8988T (cell line): ENCODE measurements at regions not wholly inside any gene's neighbourhood (a gene's known extent, or its start where the extent isn't known, plus 50 kb on each side); places are given as distances from the start of the nearest gene placed in this dataset.
"Not testable (repeated sequence)": the region's sequence is repeated elsewhere in the genome, so short reads cannot be mapped to it uniquely, and the experiment has no call there.

ENCODE experiments used
- DNase-seq: peaks from one replicate; pipeline ENCODE4 v3.0.0; 2011

DNA sequence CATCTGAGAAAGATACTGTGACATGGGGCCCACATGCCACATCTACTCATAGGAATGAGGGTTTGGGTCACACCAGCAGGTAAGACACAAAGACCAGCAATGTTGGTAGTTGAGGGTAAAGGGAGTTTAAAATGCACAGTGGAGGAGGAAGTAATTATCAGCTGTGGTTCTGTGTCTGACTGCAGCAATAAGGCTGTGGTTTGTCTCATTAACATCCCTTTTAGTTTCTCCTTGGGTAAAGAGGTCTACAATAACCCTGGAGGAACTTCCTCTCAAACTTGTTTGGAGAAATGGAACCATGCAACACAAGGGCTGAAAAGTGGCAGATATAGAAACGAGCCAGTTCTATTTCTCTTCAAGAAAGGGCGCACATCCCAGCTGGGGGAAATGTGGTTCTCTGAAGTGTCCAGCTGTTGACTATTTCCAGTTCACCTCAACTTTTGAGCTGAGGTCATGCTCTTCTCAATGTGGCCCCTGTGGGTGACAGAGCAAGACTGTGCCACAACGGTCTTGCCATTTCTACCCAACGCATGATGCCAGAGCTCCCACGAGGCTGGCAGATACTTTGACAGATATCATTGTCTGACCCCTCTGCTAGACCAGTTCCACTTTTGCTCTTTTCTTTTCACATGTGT lies 234.3 kb downstream of the SQOR start:
- no peak for DNase-seq

DNA sequence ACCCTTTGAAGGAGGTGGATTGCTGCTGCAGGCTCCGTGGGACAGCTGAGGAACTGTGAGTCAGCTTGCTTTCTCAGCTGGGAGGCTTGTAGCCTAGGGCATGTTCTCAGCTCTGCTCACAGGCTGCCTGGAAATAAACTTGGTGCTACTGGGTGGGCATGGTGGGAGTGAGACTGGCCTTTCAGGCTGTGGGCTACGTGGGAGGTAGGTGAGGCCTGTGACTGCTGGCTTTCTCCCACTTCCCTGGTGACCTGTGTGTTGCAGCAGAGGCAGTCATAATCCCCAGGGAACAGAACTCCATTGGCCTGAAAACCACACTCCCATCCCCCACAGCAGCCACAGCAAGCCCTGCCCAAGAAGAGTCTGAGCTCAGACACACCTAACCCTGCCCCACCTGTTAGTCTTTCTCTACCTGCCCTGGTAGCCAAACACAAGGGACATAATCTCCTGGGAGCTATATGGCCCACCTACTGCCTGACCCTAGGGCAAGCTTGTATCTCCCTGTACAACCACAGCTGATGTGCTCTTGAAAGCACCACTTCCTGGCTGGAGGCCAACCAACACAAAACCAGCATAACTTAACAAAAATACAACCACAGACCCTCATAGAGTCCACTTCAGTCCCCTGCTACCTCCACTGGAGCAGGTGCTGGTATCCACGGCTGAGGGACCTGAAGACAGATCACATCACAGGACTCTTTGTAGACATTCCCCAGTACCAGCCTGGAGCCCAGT lies 236.5 kb downstream of the SQOR start:
- no peak for DNase-seq

DNA sequence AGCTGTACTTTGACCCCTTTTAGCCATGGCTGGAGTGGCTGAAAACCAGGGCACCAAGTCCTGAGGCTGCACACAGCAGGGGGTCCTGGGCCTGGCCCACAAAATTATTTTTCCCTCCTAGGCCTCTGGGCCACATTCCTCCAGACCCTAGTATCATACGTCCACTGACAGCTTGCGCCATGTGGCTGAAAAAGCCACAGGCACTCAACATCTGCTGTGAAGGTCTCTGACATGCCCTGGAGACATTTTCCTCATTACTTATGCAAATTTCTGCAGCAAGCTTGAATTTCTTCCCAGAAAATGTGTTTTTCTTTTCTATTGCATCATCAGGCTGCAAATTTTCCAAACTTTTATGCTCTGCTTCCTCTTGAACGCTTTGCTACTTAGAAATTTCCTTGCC lies 239.0 kb downstream of the SQOR start:
- DNase-seq: no peak

DNA sequence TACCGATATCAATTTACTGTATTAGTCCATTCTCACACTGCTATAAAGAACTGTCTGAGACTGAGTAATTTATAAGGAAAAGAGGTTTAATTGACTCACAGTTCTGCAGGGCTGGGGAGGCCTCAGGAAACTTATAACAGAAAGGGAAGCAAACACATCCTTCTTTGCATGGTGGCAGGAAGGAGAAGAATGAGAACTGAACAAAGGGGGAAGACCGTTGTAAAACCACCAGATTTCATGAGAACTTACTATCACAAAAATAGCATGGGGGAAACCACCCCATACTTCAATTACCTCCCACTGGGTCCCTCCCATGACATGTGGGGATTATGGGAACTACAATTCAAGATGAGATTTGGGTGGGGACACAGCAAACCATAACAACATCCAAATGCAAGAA lies 239.7 kb downstream of the SQOR start:
- DNase-seq: not testable (repeated sequence)

DNA sequence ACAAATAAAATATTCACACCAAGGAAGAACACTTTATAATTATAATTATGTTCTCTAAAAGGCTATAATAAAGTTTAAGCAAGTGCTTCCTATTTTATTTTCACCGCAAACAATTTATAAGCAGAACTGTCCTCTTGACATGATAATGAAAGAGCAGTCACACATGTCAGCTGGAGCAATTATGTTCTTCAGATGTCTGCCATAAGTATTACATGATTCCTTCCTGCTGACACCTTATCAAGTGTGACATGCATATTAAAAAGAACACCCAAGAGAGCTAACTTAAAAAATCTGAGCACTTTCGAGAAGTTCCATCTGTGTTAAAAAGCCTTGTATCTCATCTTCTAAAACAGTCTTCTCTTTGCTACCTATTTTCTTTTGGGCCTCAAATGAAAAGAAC lies 249.5 kb downstream of the SQOR start:
- DNase-seq: no peak

DNA sequence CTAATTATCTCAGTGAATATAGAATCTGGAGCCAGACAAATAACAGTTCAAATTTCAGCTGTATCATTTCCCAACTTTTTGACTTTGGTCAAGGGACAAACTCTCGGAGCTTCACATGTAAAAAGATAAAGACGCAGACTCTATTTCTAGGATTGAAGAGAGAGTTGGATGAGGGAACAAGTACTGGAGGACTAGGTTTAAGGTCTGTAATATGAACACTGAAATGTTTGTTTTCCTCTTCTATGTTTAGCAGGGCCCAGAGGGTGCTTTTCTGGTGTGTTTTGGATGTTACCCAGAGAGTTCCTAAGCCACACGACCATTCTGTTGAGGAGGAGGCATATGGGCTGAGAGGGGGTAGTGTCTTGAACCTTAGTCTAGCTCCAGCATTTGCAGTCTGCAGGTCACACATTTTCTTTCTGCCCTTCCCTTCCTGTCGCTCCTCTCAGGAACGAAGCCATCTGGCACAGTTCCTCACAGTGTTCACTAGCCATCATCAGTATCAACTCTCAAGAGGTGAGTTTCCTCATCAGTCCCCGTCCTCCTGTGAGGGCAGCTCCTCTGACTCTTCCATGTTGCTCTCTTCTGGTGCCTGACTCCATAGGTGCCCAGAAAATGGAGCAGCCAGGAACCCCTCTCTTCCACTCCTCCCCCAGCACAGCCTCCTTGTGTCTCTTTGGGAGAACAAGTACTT lies 250.1 kb downstream of the SQOR start:
- DNase-seq: no peak

DNA sequence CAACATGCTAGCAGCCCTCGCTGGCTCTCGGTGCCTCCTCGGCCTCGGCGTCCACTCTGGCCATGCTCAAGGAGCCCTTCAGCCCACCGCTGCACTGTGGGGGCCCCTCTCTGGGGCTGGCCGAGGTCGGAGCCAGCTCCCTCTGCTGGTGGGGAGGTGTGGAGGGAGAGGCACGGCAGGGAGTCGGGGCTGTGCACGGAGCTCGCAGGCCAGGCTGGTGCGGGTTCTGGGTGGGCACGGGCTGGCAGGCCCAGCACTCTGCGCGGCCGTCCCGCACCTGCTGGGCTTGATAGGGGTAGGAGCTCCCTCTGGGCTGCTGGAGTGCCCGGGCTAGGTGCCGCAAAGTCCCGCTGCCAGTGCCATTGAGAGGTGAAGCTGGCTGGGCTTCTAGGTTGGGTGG lies 251.0 kb downstream of the SQOR start:
- DNase-seq: no peak

DNA sequence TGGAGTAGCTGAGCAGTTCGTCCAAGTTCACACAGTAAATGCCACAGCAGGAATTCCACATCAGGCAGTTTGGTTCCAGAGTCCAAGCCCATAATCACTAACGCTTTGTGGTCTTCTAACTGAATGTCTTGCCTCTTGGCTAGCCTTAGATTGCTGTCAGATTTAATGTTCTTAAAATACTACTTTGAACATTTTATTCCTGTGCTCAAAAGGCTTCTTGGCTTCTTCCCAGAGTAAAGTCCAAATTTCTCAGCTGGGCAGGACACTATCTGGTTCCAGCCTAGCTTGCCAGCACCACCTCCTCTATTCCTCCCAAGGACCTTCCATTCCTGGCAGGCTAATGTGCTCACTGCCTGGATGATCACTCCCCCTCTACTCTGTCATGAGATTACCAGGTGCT lies 256.9 kb downstream of the SQOR start:
- no peak for DNase-seq

DNA sequence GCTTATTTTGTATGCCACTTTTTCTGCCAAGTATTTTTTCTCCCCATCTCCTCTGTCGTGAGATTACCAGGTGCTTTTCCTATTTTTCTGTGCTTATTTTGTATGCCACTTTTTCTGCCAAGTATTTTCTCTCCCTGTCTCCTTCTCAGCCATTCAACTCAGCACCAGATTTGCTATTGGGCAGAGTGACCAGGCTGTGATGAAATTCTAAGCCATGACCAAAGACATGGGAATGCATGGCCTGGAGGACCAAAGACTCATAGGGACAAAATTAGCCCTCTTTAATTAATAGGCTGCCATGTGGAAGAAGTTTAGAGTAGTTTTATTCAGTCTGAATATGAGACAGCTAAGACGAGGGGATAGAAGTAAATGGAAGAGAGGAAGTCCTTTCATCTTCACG lies 257.4 kb downstream of the SQOR start:
- DNase-seq: no peak

DNA sequence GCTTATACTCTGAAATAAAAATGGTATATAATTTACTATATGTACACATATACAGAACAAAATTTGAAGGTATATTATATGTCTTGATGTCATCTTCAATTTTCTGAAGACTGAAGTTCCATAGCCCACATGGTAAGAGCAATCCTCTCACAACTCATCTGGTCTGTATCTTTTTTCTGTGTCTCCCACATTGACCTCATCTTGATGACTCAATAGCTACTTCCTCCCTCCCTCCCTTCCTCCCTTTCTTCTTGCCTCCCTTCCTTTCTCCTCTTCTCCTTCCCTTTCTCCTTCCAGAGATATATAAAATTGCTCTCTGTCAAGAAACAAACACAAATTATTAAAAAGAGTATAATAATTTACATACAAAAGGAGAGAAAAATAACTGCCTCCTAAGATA lies 268.5 kb downstream of the SQOR start:
- no peak for DNase-seq

DNA sequence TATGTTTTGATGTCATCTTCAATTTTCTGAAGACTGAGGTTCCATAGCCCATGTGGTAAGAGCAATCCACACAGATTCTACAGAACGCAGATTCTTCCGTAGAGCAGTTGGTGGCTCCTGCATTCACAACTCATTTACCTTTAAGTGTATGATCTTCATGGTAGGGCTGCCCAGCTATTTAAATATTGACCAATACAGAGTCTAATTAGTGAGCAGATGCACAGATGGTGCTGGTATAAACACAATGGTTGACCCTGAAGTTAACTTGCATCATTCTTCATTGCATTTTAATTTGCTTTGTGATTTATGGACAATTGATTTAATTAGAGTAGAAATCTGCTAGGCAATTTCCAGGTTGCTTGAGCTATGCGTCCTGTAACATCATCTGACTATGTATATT lies 269.2 kb downstream of the SQOR start:
- DNase-seq: no peak

DNA sequence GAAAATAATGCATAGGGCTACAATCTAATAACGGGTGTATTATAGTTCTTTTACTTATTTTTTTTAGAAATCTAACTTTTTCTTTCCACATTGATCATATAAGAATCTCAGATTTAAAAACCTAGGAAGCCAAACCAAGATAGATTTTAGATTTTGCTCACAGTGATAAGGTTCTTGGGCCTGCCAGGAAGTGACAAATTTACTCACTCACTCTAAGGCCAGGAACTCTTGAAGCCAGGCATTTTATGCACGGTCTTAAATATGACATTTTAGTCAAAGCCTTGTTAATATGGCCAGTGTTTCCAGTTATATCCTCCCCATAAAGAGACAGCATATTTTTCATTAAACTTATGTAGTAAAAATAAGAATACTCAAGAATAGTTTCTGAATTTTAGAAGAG lies 271.4 kb downstream of the SQOR start:
- DNase-seq: no peak

DNA sequence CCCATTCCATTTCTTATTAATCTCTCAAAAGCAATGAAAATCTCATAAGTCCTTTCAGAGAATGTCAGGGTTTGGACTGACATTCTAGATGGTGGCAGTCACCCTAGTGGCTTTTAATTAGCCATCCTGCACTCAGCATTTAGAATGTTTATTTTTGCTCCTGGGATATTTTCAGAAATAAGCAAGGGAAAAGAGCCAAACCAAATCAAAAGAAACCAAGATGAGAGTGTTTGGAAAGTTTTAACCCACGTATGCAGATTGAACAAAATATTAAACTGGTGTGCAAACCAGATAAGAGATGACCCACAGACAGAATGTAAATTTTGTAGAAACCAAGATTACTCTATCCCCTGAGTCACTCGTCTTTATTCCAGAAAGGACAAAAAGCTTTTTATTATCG lies 275.8 kb downstream of the SQOR start:
- DNase-seq: no peak

DNA sequence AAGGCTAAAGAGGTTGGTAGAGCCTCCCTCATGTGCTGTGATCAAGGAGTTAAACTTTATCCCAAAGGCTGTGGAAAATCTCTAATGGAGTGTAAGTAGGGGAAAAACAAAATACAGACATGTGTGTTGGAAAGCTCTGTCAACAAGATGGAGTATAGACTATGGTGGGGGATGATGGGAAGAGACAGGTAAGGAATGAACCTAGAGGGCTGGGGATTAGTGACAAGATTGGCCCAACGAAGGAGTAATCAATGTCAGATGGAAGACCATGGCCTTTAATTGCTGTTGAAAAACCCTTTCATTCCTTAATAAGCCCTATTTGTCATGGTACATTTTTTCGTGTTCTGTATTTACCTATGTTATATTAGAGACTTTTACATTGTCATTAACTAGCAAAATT lies 278.6 kb downstream of the SQOR start:
- DNase-seq: no peak

DNA sequence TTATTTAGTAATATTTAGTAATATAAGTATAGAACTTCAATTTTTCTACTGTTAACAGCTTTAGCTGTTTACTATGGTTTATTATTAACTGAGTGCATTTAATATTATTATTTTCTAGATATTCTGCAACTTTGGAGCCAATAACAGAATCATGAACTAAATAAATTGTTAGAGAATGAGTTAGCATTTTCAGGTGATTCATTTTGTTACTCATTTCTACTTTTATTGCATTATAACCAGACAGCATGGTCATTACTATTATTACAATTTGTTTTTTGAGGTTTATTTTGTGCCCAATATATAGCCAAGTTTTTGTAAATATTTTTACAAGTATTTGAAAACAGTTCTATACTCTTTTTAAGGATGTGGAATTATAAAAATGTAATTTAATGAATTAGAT lies 279.6 kb downstream of the SQOR start:
- DNase-seq: no peak

DNA sequence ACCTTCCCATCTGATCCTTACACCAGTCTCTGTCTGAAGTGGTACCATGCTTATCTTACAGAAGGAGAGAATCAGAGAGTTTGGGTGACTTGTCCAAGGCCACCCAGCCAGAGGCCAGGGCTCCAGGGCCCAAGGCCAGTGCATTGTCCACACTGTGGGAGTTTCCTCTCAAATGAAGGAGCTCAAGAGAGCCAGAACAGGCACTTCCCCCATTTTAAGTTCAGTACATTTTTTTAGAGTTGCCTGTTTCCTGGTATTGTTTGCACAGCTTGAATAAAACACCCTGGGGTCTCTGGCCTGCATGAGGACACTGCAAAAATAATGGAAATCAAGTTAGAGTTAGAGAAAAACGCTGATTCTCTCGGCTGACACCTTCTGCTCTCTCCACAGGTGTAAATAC lies 284.0 kb downstream of the SQOR start:
- DNase-seq: no peak

DNA sequence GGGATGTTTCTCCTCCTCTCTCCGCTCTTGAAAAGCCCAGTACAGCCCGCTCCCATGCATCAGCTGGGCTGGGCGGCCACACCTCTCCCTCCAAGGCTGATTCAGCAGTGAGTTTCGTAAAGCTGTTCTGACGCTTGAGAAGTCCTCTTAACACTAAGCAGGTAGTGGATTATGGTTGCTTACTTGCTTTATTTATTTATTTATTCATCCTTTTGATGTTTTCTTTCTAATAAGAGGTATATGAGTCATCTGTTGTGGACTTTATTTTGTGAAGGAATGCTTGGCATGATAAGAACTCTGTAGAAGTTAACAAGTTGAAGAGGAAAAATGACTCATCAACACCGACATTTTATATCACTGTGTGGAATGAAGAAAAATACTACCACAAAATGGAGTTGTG lies 285.0 kb downstream of the SQOR start:
- no peak for DNase-seq

DNA sequence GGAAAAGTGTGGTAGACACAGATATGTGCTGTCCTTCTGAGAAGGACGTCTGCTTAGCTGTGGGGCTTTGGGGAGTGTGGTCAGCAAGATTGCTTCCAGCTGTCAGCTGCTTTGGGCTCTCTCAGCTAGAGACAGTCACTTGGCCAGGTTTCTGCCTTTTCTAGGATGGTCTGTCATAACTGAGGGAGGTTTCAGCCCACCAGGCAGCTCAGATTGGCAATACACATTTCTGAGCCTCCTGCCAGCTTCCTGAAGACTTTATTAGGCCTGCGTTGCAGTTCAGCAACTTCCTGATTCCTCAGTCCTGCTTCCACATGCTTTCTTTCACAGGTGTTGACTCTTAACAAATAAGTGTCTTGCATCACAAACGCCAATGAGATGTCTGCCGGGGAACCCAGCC lies 286.5 kb downstream of the SQOR start:
- DNase-seq: no peak

DNA sequence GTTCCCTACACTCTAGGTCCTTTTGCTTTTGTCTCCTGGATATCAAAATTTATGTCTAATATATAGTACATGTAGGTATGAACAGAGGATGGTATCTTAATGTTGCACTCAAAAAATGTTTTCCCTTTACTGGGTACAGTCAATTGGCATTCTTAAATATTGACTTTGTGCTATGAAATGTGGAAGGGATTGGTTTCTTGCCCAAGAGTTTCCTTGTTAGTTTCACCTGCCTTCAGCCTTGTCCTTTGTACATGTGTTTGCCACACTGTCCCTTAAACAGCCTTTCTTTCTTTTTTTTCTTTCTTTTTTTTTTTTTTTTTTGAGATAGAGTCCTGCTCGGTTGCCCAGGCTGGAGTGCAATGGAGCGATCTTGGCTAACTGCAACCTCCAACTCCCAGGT lies 287.1 kb downstream of the SQOR start:
- no peak for DNase-seq

DNA sequence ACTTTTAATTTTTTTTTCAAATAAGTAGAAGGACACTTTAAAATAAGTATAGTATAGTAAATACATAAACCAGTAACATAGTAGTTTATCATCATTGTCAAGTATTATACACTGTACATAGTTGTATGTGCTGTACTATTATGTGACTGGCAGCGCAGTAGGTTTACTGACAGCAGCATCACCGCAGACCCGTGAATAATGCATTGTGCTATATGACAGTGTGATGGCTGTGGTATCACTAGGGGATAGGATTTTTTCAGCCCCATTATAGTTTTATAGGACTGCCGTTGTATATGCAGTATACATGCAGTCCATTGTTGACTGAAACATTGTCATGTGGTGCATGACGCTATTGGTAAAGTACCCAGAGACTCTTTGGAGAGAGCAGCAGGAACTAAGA lies 306.5 kb downstream of the SQOR start:
- no peak for DNase-seq

DNA sequence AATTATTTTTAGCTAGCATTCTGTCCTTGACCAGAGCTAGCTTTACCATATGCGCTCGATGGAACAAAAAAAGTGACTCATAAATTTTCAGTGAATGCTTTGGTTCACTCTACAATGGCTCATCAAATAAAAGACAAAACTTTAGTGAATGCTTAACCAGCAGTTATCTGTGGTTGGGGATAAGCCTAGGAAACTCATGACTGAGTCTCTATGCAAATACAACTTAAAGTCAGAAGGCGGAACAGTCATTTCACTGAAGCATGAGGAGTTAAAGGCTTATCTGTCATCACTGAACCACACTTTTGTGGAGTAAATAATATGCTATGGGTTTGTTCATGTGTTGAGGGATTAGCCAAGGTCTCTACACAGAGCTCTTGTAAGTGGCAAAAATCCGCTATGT lies 308.4 kb downstream of the SQOR start:
- DNase-seq: no peak

DNA sequence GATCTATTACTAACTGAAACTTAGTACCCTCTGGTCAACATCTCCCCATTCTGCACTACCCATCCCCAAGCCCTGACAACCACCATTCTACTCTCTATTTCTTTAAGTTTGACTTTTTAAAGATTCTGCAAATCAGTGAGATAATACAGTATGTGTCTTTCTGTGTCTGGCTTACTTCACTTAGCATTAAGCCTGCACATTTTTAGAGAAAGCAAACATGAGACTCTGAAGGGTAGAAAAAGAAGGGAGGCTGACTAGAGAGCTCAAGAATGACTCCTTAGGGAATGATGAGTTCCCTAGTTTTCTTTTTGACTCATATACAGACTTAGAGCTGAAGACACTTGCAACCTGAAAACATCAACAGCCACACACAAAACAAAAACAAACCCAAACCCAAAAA lies 311.3 kb downstream of the SQOR start:
- no peak for DNase-seq

DNA sequence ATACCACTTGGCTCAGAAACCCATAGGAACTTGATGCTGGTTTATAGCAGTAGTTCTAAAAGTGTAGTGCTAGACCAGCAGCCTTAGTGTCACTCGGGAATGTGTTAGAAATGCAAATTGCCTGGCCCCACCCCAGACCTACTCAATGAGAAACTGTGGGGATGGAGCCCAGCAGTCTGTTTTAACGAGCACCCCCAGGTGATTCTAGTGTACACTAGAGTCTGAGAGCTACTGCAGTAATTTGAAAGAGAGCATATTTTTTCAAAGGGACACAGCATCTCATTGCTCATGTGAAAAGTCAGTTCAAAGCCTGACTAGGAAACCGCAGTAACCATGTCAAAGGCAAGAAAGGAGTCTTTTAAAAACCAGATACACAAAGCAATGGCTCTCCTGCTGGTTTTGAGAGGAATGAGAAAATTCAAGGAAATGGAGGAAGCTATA lies 313.4 kb downstream of the SQOR start:
- DNase-seq: no peak

DNA sequence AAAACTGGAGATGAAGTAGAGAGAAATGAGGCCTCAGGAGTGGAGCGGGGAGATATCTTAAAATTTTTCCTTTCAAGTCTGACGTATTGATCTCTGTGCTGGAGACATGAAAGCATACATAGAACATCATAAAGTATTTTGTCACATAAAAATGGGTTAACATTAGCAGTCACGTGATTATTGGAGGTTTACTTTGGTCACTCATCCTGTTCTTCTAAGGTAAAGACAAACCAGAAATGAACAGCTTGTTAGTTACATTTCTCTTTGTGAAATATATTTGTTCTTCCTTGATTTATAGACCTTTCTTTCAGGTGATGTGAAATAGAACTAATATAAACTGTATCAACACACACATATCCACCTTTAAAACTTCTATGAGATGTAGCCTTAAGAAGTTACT lies 324.1 kb downstream of the SQOR start:
- no peak for DNase-seq

DNA sequence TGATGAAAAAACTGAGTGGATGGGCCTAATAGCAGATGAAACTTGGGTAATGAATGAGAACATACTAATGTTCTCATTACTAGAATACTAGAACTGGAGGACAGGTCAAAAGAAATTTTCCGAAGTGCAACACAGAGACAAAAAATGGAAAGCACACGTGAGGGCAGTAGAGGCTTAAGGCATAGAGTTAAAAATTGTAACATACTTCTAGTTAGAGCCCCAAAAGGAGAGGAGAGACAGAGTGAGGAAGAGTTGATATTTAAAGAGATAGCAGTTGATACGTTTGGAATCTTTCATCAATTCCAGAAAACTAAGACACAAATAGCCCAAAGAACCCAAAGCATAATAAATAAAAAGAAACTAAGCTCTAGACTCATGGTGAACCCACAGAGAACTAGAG lies 327.9 kb downstream of the SQOR start:
- DNase-seq: no peak
